ENCODE measurements at regions not wholly inside any gene's neighbourhood (a gene's known extent, or its start where the extent isn't known, plus 50 kb on each side); places are given as distances from the start of the nearest gene placed in this dataset.

- no peak for DNase-seq
These were observed 365.2 kb upstream of the MEOX2 start for GRCh38 chr7:16051561-16052255.

GRCh38 chr7:16046041-16046440, 359.6 kb upstream of the MEOX2 start:
- DNase-seq = no peak

GRCh38 chr7:16045296-16045695, 358.8 kb upstream of the MEOX2 start:
- no peak for DNase-seq

GRCh38 chr7:16044645-16045044, 358.2 kb upstream of the MEOX2 start:
- no peak for DNase-seq

- DNase-seq = no peak
These were observed 353.9 kb upstream of the MEOX2 start for GRCh38 chr7:16040346-16040745.

- no peak for DNase-seq
These were observed 352.4 kb upstream of the MEOX2 start for GRCh38 chr7:16038906-16039305.

GRCh38 chr7:16035392-16035791, 348.9 kb upstream of the MEOX2 start:
- DNase-seq = no peak

- no peak for DNase-seq
These were observed 348.4 kb upstream of the MEOX2 start for GRCh38 chr7:16034866-16035265.

GRCh38 chr7:16034353-16034752, 347.9 kb upstream of the MEOX2 start:
- DNase-seq = no peak

GRCh38 chr7:16033233-16033632, 346.8 kb upstream of the MEOX2 start:
- no peak for DNase-seq

- no peak for DNase-seq
These were observed 342.2 kb upstream of the MEOX2 start for GRCh38 chr7:16028636-16029035.

- no peak for DNase-seq
These were observed 341.6 kb upstream of the MEOX2 start for GRCh38 chr7:16028103-16028502.

- DNase-seq = no peak
These were observed 340.9 kb upstream of the MEOX2 start for GRCh38 chr7:16027396-16027795.

GRCh38 chr7:16026253-16027020, 340.0 kb upstream of the MEOX2 start:
- no peak for DNase-seq

- DNase-seq = no peak
These were observed 339.2 kb upstream of the MEOX2 start for GRCh38 chr7:16025696-16026095.

GRCh38 chr7:16023503-16023902, 337.0 kb upstream of the MEOX2 start:
- no peak for DNase-seq

- no peak for DNase-seq
These were observed 336.6 kb upstream of the MEOX2 start for GRCh38 chr7:16023046-16023445.

- DNase-seq = no peak
These were observed 335.4 kb upstream of the MEOX2 start for GRCh38 chr7:16021851-16022250.

GRCh38 chr7:16015981-16016380, 329.5 kb upstream of the MEOX2 start:
- no peak for DNase-seq

GRCh38 chr7:16014031-16014430, 327.5 kb upstream of the MEOX2 start:
- DNase-seq = no peak

GRCh38 chr7:16007911-16008310, 321.4 kb upstream of the MEOX2 start:
- no peak for DNase-seq

GRCh38 chr7:16004702-16005101, 318.2 kb upstream of the MEOX2 start:
- DNase-seq = no peak

GRCh38 chr7:16001477-16001876, 315.0 kb upstream of the MEOX2 start:
- no peak for DNase-seq

- no peak for DNase-seq
These were observed 312.1 kb upstream of the MEOX2 start for GRCh38 chr7:15998617-15999016.

GRCh38 chr7:15995027-15995426, 308.5 kb upstream of the MEOX2 start:
- DNase-seq = no peak

All from central memory CD4-positive, alpha-beta T cell (primary cell).